ENCODE measurements at regions not wholly inside any gene's neighbourhood (a gene's known extent, or its start where the extent isn't known, plus 50 kb on each side); places are given as distances from the start of the nearest gene placed in this dataset.

- no peak overlapping the region for H2BK20ac ChIP-seq (ENCODE audit: low read depth, low read length, poor library complexity, severe bottlenecking)
- H4K5ac ChIP-seq (ENCODE audit: insufficient read length, low read depth, low read length): no peak overlapping the region
- H4K20me1 ChIP-seq (ENCODE audit: control insufficient read depth, insufficient read depth, insufficient read length): no peaks in the 10 kb centered on the region
- TF ChIP-seq, protein P1, sequence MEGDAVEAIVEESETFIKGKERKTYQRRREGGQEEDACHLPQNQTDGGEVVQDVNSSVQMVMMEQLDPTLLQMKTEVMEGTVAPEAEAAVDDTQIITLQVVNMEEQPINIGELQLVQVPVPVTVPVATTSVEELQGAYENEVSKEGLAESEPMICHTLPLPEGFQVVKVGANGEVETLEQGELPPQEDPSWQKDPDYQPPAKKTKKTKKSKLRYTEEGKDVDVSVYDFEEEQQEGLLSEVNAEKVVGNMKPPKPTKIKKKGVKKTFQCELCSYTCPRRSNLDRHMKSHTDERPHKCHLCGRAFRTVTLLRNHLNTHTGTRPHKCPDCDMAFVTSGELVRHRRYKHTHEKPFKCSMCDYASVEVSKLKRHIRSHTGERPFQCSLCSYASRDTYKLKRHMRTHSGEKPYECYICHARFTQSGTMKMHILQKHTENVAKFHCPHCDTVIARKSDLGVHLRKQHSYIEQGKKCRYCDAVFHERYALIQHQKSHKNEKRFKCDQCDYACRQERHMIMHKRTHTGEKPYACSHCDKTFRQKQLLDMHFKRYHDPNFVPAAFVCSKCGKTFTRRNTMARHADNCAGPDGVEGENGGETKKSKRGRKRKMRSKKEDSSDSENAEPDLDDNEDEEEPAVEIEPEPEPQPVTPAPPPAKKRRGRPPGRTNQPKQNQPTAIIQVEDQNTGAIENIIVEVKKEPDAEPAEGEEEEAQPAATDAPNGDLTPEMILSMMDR (conservative IDR thresholded peaks at IDR 0.05): no peak
- H3K14ac ChIP-seq (ENCODE audit: insufficient read depth, low read length): no peak overlapping the region
- no peak overlapping the region for H2BK120ac ChIP-seq (ENCODE audit: low read depth, low read length, poor library complexity, severe bottlenecking)
- H3K4me1 ChIP-seq (ENCODE audit: insufficient read depth, low read length): no peaks in the 10 kb centered on the region
- H2AFZ ChIP-seq (ENCODE audit: low read length): no peak overlapping the region
- no peak overlapping the region for H3K27ac ChIP-seq (ENCODE audit: insufficient read length, low read depth, low read length)
- H2BK5ac ChIP-seq (ENCODE audit: insufficient read length, low read length): no peak overlapping the region
- H3K79me2 ChIP-seq (ENCODE audit: insufficient read depth, low read length): no peaks in the 10 kb centered on the region
- no peak overlapping the region for H3T11ph ChIP-seq (ENCODE audit: low read length)
- Mint-ChIP-seq H3K9me3 (peaks cover 0 to under 1% of the 10 kb centered on the region in 2 experiments; a peak in 1 of 5 replicates), H3K4me1 (peaks cover 15 to 20% of the 10 kb centered on the region in 2 experiments), H3K36me3 (ENCODE audit: insufficient read depth in 1 of 3, low read depth in 3 of 3) (no peaks in the 10 kb centered on the region; a peak in 1 of 7 replicates), H3K27me3 (ENCODE audit: low read depth) (no peaks in the 10 kb centered on the region), H3K27ac (peak overlapping the region in 1 of 3 experiments; percentile 87; a peak in 1 of 7 replicates), H3K4me3 (no peak overlapping the region)
- H4K91ac ChIP-seq (ENCODE audit: insufficient read length, low read depth, low read length): no peak overlapping the region
- no peak overlapping the region for H3K9ac ChIP-seq (ENCODE audit: extremely low read depth, insufficient read length, low read length)
- no peaks in the 10 kb centered on the region for H3K9me3 ChIP-seq (ENCODE audit: control insufficient read depth, low read depth, low read length)
- no peak overlapping the region for H4K8ac ChIP-seq (replicated peaks; ENCODE audit: insufficient read length, low read depth, low read length)
- DNase-seq: no peak
- no peaks in the 10 kb centered on the region for H3K79me1 ChIP-seq (ENCODE audit: insufficient read depth, low read depth, low read length, poor library complexity, severe bottlenecking)
- no peaks in the 10 kb centered on the region for H3K23me2 ChIP-seq (ENCODE audit: insufficient read length, low read depth, low read length, poor library complexity, severe bottlenecking)
- H3K4ac ChIP-seq (ENCODE audit: low read depth, low read length): no peak overlapping the region
- H2AK5ac ChIP-seq (ENCODE audit: insufficient read length, low read length): no peak overlapping the region
- no peaks in the 10 kb centered on the region for H3K27me3 ChIP-seq (ENCODE audit: insufficient read depth, low read length)
- H2BK12ac ChIP-seq (ENCODE audit: insufficient read length, low read depth, low read length): no peak overlapping the region
- H3K56ac ChIP-seq (ENCODE audit: insufficient read length, low read depth, low read length): no peak overlapping the region
- WGBS (ENCODE audit: extremely low coverage, insufficient read length, low lambda C conversion rate): no CpG with 5 or more reads among the region's 3 CpGs
- H3K4me2 ChIP-seq (ENCODE audit: insufficient read depth, insufficient read length, low read length): no peak overlapping the region
- H3K18ac ChIP-seq (ENCODE audit: insufficient read length, low read depth, low read length): no peak overlapping the region
- H3K23ac ChIP-seq (ENCODE audit: insufficient read length, low read depth, low read length): no peak overlapping the region
- H2BK15ac ChIP-seq (ENCODE audit: low read depth, low read length): no peak overlapping the region
Observed at GRCh38 chr9:80282766-80283165, 711.0 kb downstream of the TLE4 start.

Data from H9 (cell line).